ENCODE measurements at regions not wholly inside any gene's neighbourhood (a gene's known extent, or its start where the extent isn't known, plus 50 kb on each side); places are given as distances from the start of the nearest gene placed in this dataset.

- no peaks in the 10 kb centered on the region for H3K4me1 ChIP-seq (ENCODE audit: insufficient read depth, low read length)
- no peaks in the 10 kb centered on the region for H3K79me2 ChIP-seq (ENCODE audit: insufficient read depth, low read length)
- no peak for DNase-seq (ENCODE audit: insufficient read length, low spot score, missing footprints)
- H3K4me2 ChIP-seq (ENCODE audit: insufficient read depth, low read length), result no peak overlapping the region
- no peaks in the 10 kb centered on the region for H3K36me3 ChIP-seq (ENCODE audit: insufficient read depth, low read length)
- H4K20me1 ChIP-seq (ENCODE audit: insufficient read depth, low read length), result no peaks in the 10 kb centered on the region
- H3K27me3 ChIP-seq (ENCODE audit: insufficient read depth, low read length), result no peaks in the 10 kb centered on the region
- no peak overlapping the region for H3K4me3 ChIP-seq (ENCODE audit: insufficient read depth, low read length)
- H2AFZ ChIP-seq (ENCODE audit: low read length), result no peak overlapping the region
- H3K27ac ChIP-seq (ENCODE audit: low read depth, low read length), result no peak overlapping the region
- H3K9me3 ChIP-seq (ENCODE audit: low read depth, low read length), result no peaks in the 10 kb centered on the region
- no peak for TF ChIP-seq CTCF (IDR thresholded peaks at IDR 0.05; ENCODE audit: extremely low read depth, low read depth, low read length)
Measured at GRCh38 chr2:166831930-166832329, 56.4 kb upstream of the XIRP2 start.

GRCh38 chr2:166825914-166826313, 62.4 kb upstream of the XIRP2 start:
- no peak overlapping the region for H2AFZ ChIP-seq (ENCODE audit: low read length)
- DNase-seq (ENCODE audit: insufficient read length, low spot score, missing footprints), result no peak
- H3K4me1 ChIP-seq (ENCODE audit: insufficient read depth, low read length), result no peaks in the 10 kb centered on the region
- H3K4me2 ChIP-seq (ENCODE audit: insufficient read depth, low read length), result no peak overlapping the region
- no peaks in the 10 kb centered on the region for H3K79me2 ChIP-seq (ENCODE audit: insufficient read depth, low read length)
- no peaks in the 10 kb centered on the region for H4K20me1 ChIP-seq (ENCODE audit: insufficient read depth, low read length)
- H3K36me3 ChIP-seq (ENCODE audit: insufficient read depth, low read length), result no peaks in the 10 kb centered on the region
- no peak overlapping the region for H3K4me3 ChIP-seq (ENCODE audit: insufficient read depth, low read length)
- no peak overlapping the region for H3K27ac ChIP-seq (ENCODE audit: low read depth, low read length)
- H3K27me3 ChIP-seq (ENCODE audit: insufficient read depth, low read length), result no peaks in the 10 kb centered on the region
- H3K9me3 ChIP-seq (ENCODE audit: low read depth, low read length), result no peaks in the 10 kb centered on the region
- no peak for TF ChIP-seq CTCF (IDR thresholded peaks at IDR 0.05; ENCODE audit: extremely low read depth, low read depth, low read length)

- Histone ChIP-seq H3K27ac (ENCODE audit: low read depth, low read length) (no peak overlapping the region), H3K79me2 (ENCODE audit: insufficient read depth, low read length) (no peaks in the 10 kb centered on the region), H3K36me3 (ENCODE audit: insufficient read depth, low read length) (no peaks in the 10 kb centered on the region), H3K4me1 (ENCODE audit: insufficient read depth, low read length) (no peaks in the 10 kb centered on the region), H4K20me1 (ENCODE audit: insufficient read depth, low read length) (no peaks in the 10 kb centered on the region), H3K27me3 (ENCODE audit: insufficient read depth, low read length) (no peaks in the 10 kb centered on the region), H2AFZ (ENCODE audit: low read length) (no peak overlapping the region), H3K9me3 (ENCODE audit: low read depth, low read length) (no peaks in the 10 kb centered on the region), H3K4me3 (ENCODE audit: insufficient read depth, low read length) (no peak overlapping the region), H3K4me2 (ENCODE audit: insufficient read depth, low read length) (no peak overlapping the region)
- no peak for TF ChIP-seq CTCF (IDR thresholded peaks at IDR 0.05; ENCODE audit: extremely low read depth, low read depth, low read length)
- no peak for DNase-seq (ENCODE audit: insufficient read length, low spot score, missing footprints)
Measured at GRCh38 chr2:166814335-166814734, 73.9 kb upstream of the XIRP2 start.

- no peaks in the 10 kb centered on the region for H3K36me3 ChIP-seq (ENCODE audit: insufficient read depth, low read length)
- DNase-seq (ENCODE audit: insufficient read length, low spot score, missing footprints), result peak; percentile 21
- no peak overlapping the region for H3K27ac ChIP-seq (ENCODE audit: low read depth, low read length)
- no peak overlapping the region for H3K4me3 ChIP-seq (ENCODE audit: insufficient read depth, low read length)
- H2AFZ ChIP-seq (ENCODE audit: low read length), result no peak overlapping the region
- no peaks in the 10 kb centered on the region for H3K4me1 ChIP-seq (ENCODE audit: insufficient read depth, low read length)
- H3K4me2 ChIP-seq (ENCODE audit: insufficient read depth, low read length), result no peak overlapping the region
- no peaks in the 10 kb centered on the region for H3K27me3 ChIP-seq (ENCODE audit: insufficient read depth, low read length)
- no peaks in the 10 kb centered on the region for H3K9me3 ChIP-seq (ENCODE audit: low read depth, low read length)
- no peak for TF ChIP-seq CTCF (IDR thresholded peaks at IDR 0.05; ENCODE audit: extremely low read depth, low read depth, low read length)
- H3K79me2 ChIP-seq (ENCODE audit: insufficient read depth, low read length), result no peaks in the 10 kb centered on the region
- H4K20me1 ChIP-seq (ENCODE audit: insufficient read depth, low read length), result no peaks in the 10 kb centered on the region
Measured at GRCh38 chr2:166812166-166812891, 76.0 kb upstream of the XIRP2 start.
